Heart left ventricle (tissue), 13 donors: ENCODE measurements at regions not wholly inside any gene's neighbourhood (a gene's known extent, or its start where the extent isn't known, plus 50 kb on each side); places are given as distances from the start of the nearest gene placed in this dataset.

Experiments used
- CTCF ChIP-seq, 12 donors: fragments of 200-600 bp; sonication (generic) in 4 of 12; IDR thresholded peaks; one replicate each; pipeline versions ENCODE4 v1.5.0 to v1.8.0; 2018 to 2022; ENCODE audit warnings: antibody characterized with exemption in 12 of 12, mild to moderate bottlenecking in 5 of 12
- POLR2A ChIP-seq, 2 donors: fragments of 450-650 bp; IDR thresholded peaks; one replicate each; pipeline ENCODE4 v1.6.1; 2017; ENCODE audit warnings: antibody characterized with exemption in 2 of 2, mild to moderate bottlenecking in 2 of 2, moderate library complexity in 2 of 2
- donor health status: ischemic (EF 13 %, LVEDD 7.1; RV severe dilation, severe dysfunction).
- donor health status: DM: no; HTN: yes; CAD: no.
- donor health status: DM: no; HTN: no; CAD: no.
- donor health status: ischemic (EF 25% LVEDD 6.9; RV normal size, moderate dysfunction).
- donor health status: ischemic (EF 25% LVEDD 5.7; RV mildly dilated, moderate dysfunction).
- donor health status: ischemic (EF 35%, LVEDD 5.7; RV mildly dilated, moderate dysfunction).
- donor health status: nonischemic (EF 11% LVEDD 7.7; RV severe dilation, severe dysfunction).
- donor health status: DM: yes; HTN: yes; CAD: no.
- donor health status: PGD.
- donor health status: ischemic (EF 29% LVEDD 5.4; RV normal size, mild dysfunction).
- donor health status: nonischemic (EF 23%, LVEDD 6.1; RV moderate dilation, normal function).

- TF ChIP-seq CTCF (IDR thresholded peaks at IDR 0.05) = no peak
- no peak for TF ChIP-seq POLR2A (IDR thresholded peaks at IDR 0.05)
Observed at GRCh38 chr4:125725957-125726525, 411.3 kb downstream of the FAT4 start.
